Fibroblast of the aortic adventitia (primary cell): ENCODE measurements at regions not wholly inside any gene's neighbourhood (a gene's known extent, or its start where the extent isn't known, plus 50 kb on each side); places are given as distances from the start of the nearest gene placed in this dataset.

ENCODE experiments used
- DNase-seq: peaks from one replicate; pipeline ENCODE4 v3.0.0-alpha.2; 2010; ENCODE audit warnings: low read depth
- H3K4me3 ChIP-seq: 2 replicates; pipeline ENCODE4 v1.5.1; 2011; ENCODE audit warnings: low read depth, mild to moderate bottlenecking, control low read depth, low read length, moderate library complexity
- CTCF ChIP-seq: IDR thresholded peaks from 2 replicates; pipeline ENCODE4 v1.5.1; 2011; ENCODE audit warnings: mild to moderate bottlenecking, low read length, control low read depth, inconsistent platforms; ENCODE audit not compliant: insufficient read depth

DNA sequence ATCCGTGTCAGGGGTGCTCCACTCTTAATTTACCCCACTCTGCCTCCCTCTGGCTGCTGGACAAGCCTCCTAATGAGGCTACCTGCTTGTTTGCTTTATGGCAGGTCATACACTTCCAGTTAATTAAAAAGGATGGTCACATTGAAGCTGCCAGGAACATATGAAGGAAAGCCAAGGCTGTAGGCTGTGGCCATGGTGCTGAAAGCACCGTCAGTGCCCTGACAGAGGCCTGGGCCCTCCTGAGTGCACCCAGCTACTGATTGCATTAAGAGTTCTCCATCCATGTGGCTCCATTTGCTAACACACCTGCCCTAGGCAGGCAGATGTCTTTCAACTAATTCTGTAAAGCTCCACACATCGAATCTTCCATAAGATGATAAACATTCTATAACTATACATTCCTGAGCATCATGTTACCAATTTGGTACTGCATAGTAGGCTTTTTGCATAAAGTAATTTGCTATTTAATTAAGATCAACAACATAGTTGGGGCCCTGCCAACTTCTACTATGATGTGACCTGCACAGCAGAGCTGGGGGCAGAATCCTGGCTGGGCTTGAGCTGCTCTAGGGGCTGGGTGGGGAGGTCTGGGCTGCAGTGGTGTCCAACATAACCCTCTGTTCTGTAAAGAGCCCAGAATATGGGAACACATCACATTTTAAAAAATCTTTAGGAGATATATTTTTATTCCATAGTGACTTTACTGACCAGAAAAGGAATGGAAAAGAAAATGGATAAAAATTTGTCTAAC, 224.8 kb downstream of the SIPA1L2 start:
- no peak overlapping the region for H3K4me3 ChIP-seq
- TF ChIP-seq CTCF, result no peak
- no peak for DNase-seq

- no peak overlapping the region for H3K4me3 ChIP-seq
- no peak for DNase-seq
- no peak for TF ChIP-seq CTCF
These were observed 225.7 kb downstream of the SIPA1L2 start for GRCh38 chr1:232404227-232404626.

GRCh38 chr1:232403017-232403714, 226.8 kb downstream of the SIPA1L2 start:
- TF ChIP-seq CTCF, result no peak
- H3K4me3 ChIP-seq, result no peak overlapping the region
- DNase-seq, result no peak

DNA sequence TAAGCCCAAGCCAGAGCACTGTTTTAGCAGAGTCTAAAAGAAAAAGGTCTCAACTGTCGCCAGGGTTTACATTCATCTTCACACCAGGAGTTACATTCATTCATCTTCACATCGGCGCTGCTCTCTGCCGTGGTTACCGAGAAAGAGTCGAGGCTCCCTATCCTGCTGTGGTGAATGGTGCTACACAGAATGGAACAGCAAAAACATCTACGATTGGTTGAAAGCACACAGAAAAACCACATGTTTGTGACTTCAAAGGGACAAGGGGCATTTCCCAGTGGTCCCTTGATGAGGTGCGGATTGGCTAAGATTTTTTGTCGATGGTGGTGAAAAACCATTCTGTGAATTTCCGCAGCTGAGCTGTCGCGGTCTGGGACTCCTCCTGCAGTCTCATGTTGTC, 231.1 kb downstream of the SIPA1L2 start:
- no peak for DNase-seq
- H3K4me3 ChIP-seq, result no peak overlapping the region
- TF ChIP-seq CTCF, result no peak

GRCh38 chr1:232393444-232394146, 236.3 kb downstream of the SIPA1L2 start:
- TF ChIP-seq CTCF, result no peak
- no peak overlapping the region for H3K4me3 ChIP-seq
- no peak for DNase-seq

GRCh38 chr1:232393010-232393409, 236.9 kb downstream of the SIPA1L2 start:
- no peak overlapping the region for H3K4me3 ChIP-seq
- DNase-seq, result no peak
- no peak for TF ChIP-seq CTCF
